ENCODE measurements at regions not wholly inside any gene's neighbourhood (a gene's known extent, or its start where the extent isn't known, plus 50 kb on each side); places are given as distances from the start of the nearest gene placed in this dataset.

DNA sequence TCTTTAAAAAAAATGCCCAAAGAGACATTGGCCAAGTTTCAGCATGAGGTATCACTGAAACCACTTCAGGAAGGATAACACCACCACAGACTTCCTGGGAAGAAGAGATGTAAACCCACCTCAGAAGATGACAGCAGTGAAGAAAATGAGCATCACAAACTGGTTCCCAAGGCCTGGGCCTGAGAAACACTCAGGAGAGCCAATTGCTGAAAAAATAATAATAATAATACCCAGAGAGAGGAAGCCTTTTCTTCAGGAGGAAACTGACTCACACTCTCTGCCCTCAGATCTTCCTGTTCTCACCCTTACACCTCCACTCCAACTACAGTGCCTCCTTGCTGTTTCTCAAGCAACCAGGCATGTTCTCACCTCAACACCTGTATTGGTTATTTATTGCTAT is 68.1 kb upstream of the MAFB start:
- Mint-ChIP-seq H3K27me3 (ENCODE audit: insufficient read depth, unreplicated experiment) (no peaks in the 10 kb centered on the region), H3K4me3 (ENCODE audit: unreplicated experiment) (no peak overlapping the region), H3K36me3 (ENCODE audit: insufficient read depth, unreplicated experiment) (no peaks in the 10 kb centered on the region), H3K27ac (ENCODE audit: low read depth, unreplicated experiment) (no peak overlapping the region), H3K9me3 (ENCODE audit: unreplicated experiment) (no peaks in the 10 kb centered on the region), H3K4me1 (ENCODE audit: insufficient read depth, unreplicated experiment) (peaks cover 11% of the 10 kb centered on the region)
- no peak for DNase-seq (ENCODE audit: unreplicated experiment)
- ChIA-PET CTCF (interaction anchor here (1.2 kb wide), 1 partner anchor 13 kb away, joined by 5 read pairs; no protein-coding TSS in a partner anchor), POLR2A (no interaction called here)
- intact Hi-C loops (cut with micrococcal nuclease), result no loop called here
- no TSS peak for BruUV-seq (replicated peaks)
- no peak for TF ChIP-seq CTCF (IDR thresholded peaks at IDR 0.05; ENCODE audit: unreplicated experiment)

- CTCF ChIA-PET, result interaction anchor here (1.0 to 1.3 kb wide), 2 partner anchors 17 to 78 kb away, joined by 3 to 7 read pairs; no protein-coding TSS in a partner anchor
Measured at GRCh38 chr20:40758790-40759189, 69.8 kb upstream of the MAFB start.

DNA sequence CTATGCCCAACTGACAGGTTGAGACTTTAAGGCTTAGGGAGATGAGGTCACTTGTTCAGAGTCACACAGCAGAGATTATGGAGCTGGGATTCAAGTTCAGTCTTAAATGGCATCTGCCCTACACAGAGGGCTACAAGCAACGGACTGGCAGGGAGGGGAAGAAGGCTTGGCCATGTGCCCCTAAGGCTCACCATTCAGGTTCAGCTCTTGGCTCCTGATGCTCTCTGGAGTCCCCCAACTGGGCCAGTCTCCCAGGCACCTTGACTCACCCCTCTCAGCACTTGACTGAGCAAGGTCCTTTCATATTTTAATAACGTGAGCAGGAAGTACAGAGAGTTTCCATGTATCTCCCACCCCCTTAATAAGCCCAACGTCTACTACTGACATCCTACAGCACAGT is 71.4 kb upstream of the MAFB start:
- DNase-seq (ENCODE audit: unreplicated experiment), result no peak
- BruUV-seq (replicated peaks), result no TSS peak
- H3K27ac Mint-ChIP-seq (ENCODE audit: low read depth, unreplicated experiment), result no peak overlapping the region
- no peak for TF ChIP-seq CTCF (IDR thresholded peaks at IDR 0.05; ENCODE audit: unreplicated experiment)
- no peak overlapping the region for H3K4me3 Mint-ChIP-seq (ENCODE audit: unreplicated experiment)
- POLR2A ChIA-PET, result interaction anchor here (1.6 kb wide), 1 partner anchor 50 kb away, joined by 3 read pairs; no protein-coding TSS in a partner anchor
- no peaks in the 10 kb centered on the region for H3K27me3 Mint-ChIP-seq (ENCODE audit: insufficient read depth, unreplicated experiment)
- H3K4me1 Mint-ChIP-seq (ENCODE audit: insufficient read depth, unreplicated experiment), result peaks cover 6% of the 10 kb centered on the region
- H3K36me3 Mint-ChIP-seq (ENCODE audit: insufficient read depth, unreplicated experiment), result no peaks in the 10 kb centered on the region
- intact Hi-C loops (cut with micrococcal nuclease), result no loop called here
- H3K9me3 Mint-ChIP-seq (ENCODE audit: unreplicated experiment), result no peaks in the 10 kb centered on the region
- CTCF ChIA-PET, result interaction anchor here (0.6 to 1.5 kb wide), 2 partner anchors 203 to 264 kb away, joined by 3 to 4 read pairs; no protein-coding TSS in a partner anchor

More at GRCh38 chr20:40758790-40759189, 69.8 kb upstream of the MAFB start:
- no peak for TF ChIP-seq CTCF (IDR thresholded peaks at IDR 0.05; ENCODE audit: unreplicated experiment)
- Mint-ChIP-seq H3K27me3 (ENCODE audit: insufficient read depth, unreplicated experiment) (no peaks in the 10 kb centered on the region), H3K4me3 (ENCODE audit: unreplicated experiment) (no peak overlapping the region), H3K9me3 (ENCODE audit: unreplicated experiment) (no peaks in the 10 kb centered on the region), H3K4me1 (ENCODE audit: insufficient read depth, unreplicated experiment) (peaks cover 6% of the 10 kb centered on the region), H3K27ac (ENCODE audit: low read depth, unreplicated experiment) (no peak overlapping the region), H3K36me3 (ENCODE audit: insufficient read depth, unreplicated experiment) (no peaks in the 10 kb centered on the region)
- POLR2A ChIA-PET, result no interaction called here
- no TSS peak for BruUV-seq (replicated peaks)
- DNase-seq (ENCODE audit: unreplicated experiment), result no peak
- intact Hi-C loops (cut with micrococcal nuclease), result no loop called here

DNA sequence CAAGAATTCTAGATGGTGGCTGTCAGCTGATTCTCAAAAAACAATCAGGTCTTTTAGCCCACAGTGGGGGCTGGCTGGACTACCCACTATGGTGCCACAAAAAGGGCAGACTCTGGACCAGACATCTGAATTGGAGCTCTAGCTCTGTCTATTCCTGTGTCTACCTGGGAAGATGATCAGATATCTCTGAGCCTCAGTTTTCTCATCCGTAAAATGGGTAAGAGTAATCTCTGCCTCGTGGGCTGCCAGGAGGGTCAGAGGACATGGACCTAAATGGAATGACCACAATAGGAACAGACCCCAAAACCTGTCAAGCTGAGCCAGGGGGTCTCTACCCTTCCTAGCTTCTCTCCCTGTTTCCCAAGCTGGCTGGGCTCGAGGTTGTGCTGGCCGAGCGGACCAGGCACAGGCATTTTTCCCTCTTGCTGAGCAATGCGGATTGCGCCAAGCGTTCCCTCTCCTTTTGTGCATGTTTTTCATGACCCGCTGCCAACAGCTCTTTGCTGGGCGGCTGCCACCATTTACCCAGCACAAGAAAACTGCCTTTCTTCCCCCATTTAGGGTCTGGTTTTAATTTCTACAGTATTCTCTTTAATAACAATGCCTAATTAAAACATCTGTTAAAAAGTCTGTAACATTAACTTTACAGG is 74.7 kb upstream of the MAFB start:
- DNase-seq (ENCODE audit: unreplicated experiment), result no peak
- Mint-ChIP-seq H3K36me3 (ENCODE audit: insufficient read depth, unreplicated experiment) (no peaks in the 10 kb centered on the region), H3K27me3 (ENCODE audit: insufficient read depth, unreplicated experiment) (no peaks in the 10 kb centered on the region), H3K4me3 (ENCODE audit: unreplicated experiment) (no peak overlapping the region), H3K27ac (ENCODE audit: low read depth, unreplicated experiment) (no peak overlapping the region), H3K4me1 (ENCODE audit: insufficient read depth, unreplicated experiment) (no peaks in the 10 kb centered on the region), H3K9me3 (ENCODE audit: unreplicated experiment) (no peaks in the 10 kb centered on the region)
- intact Hi-C loops (cut with micrococcal nuclease), result no loop called here
- no peak for TF ChIP-seq CTCF (IDR thresholded peaks at IDR 0.05; ENCODE audit: unreplicated experiment)
- no TSS peak for BruUV-seq (replicated peaks)
- CTCF ChIA-PET, result interaction anchor here (0.9 to 1.2 kb wide), 2 partner anchors 116 to 1494 kb away, joined by 3 to 4 read pairs; no protein-coding TSS in a partner anchor
- POLR2A ChIA-PET, result no interaction called here
